ENCODE measurements at regions not wholly inside any gene's neighbourhood (a gene's known extent, or its start where the extent isn't known, plus 50 kb on each side); places are given as distances from the start of the nearest gene placed in this dataset.

DNA sequence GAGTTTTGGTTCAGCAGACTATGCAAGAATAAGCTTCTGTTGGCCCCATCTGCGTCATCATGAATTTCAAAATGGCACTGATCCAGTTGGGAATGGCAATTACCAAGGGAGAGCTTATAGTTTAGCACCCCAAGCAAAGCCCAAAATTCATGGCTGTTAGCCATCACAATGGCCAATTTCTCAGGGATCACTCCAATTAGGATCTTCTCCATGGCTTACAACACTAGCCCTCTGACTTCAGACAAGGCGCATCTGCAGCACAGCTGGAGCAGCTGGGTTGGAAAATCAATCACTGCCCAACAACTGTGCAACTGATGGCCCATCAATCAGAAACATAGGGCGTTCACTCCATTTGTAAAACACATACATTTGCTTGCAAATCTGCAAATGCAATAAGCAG lies 273.6 kb downstream of the SRBD1 start:
- no peak for FAIRE-seq
- DNase-seq (ENCODE audit: insufficient read length, low spot score) = no peak
- TF ChIP-seq PAX5 (IDR thresholded peaks at IDR 0.05; ENCODE audit: insufficient read depth, low read length, severe bottlenecking) = no peak
- no peak for TF ChIP-seq POLR2AphosphoS5 (IDR thresholded peaks at IDR 0.05; ENCODE audit: low read depth, low read length)
- no peak for TF ChIP-seq POLR2A (IDR thresholded peaks at IDR 0.05; ENCODE audit: low read depth, low read length)
- TF ChIP-seq SPI1 (IDR thresholded peaks at IDR 0.05; ENCODE audit: low read depth, low read length) = no peak
- no peak for TF ChIP-seq POU2F2 (IDR thresholded peaks at IDR 0.05; ENCODE audit: low read depth, low read length)
- no peak for TF ChIP-seq TAF1 (IDR thresholded peaks at IDR 0.05; ENCODE audit: low read depth, low read length)

DNA sequence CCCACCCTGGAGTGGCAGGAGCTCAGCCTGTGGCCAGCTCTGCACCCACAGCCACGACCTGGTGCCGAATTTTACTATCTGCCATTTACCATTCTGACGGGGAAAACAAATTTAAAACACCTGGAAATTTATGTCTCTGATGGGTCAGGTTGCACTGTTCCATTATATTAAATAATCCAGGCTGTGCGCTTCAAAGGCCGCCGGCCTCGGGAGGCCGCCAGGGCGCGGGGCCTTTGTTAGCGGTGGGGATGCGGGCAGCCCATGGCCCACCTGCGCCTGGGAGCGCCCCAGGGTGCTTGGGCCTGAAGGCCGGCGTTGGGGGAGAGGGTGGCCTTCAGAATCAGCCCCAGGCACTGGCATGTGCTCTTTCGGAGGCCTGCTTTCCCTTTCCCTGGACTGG lies 276.9 kb downstream of the SRBD1 start:
- DNase-seq (ENCODE audit: insufficient read length, low spot score) (no peak), FAIRE-seq (no peak)
- no peak for TF ChIP-seq POLR2A (IDR thresholded peaks at IDR 0.05; ENCODE audit: low read depth, low read length)
- no peak for TF ChIP-seq SPI1 (IDR thresholded peaks at IDR 0.05; ENCODE audit: low read depth, low read length)
- TF ChIP-seq POLR2AphosphoS5 (IDR thresholded peaks at IDR 0.05; ENCODE audit: low read depth, low read length) = no peak
- TF ChIP-seq POU2F2 (IDR thresholded peaks at IDR 0.05; ENCODE audit: low read depth, low read length) = no peak
- no peak for TF ChIP-seq PAX5 (IDR thresholded peaks at IDR 0.05; ENCODE audit: insufficient read depth, low read length, severe bottlenecking)
- TF ChIP-seq TAF1 (IDR thresholded peaks at IDR 0.05; ENCODE audit: low read depth, low read length) = no peak

DNA sequence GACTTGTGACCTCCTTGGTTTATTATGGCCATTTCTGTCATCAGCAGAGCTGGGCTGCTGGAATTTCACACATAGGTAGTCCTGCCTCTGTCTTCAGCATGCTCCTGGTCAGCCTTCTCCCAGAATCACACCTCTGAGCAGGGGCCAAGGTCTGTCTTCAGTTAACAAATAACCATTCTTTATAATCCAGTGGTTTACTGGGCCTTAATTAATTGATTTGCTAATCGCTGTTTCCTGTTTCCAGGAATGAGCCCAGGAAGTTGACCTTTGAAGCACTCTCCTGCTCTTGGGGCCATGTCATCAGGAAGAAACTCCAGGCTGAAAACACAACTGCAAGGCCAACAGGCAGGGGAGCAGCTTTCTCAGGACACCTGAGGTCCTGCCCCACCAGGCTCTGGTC lies 278.5 kb downstream of the SRBD1 start:
- FAIRE-seq = no peak
- DNase-seq (ENCODE audit: insufficient read length, low spot score) = no peak
- TF ChIP-seq PAX5 (IDR thresholded peaks at IDR 0.05; ENCODE audit: insufficient read depth, low read length, severe bottlenecking) (no peak), POLR2A (IDR thresholded peaks at IDR 0.05; ENCODE audit: low read depth, low read length) (no peak), POLR2AphosphoS5 (IDR thresholded peaks at IDR 0.05; ENCODE audit: low read depth, low read length) (no peak), POU2F2 (IDR thresholded peaks at IDR 0.05; ENCODE audit: low read depth, low read length) (no peak)

- TF ChIP-seq SPI1 (IDR thresholded peaks at IDR 0.05; ENCODE audit: low read depth, low read length) = no peak
- TF ChIP-seq POLR2AphosphoS5 (IDR thresholded peaks at IDR 0.05; ENCODE audit: low read depth, low read length) = no peak
- TF ChIP-seq POU2F2 (IDR thresholded peaks at IDR 0.05; ENCODE audit: low read depth, low read length) = no peak
- TF ChIP-seq POLR2A (IDR thresholded peaks at IDR 0.05; ENCODE audit: low read depth, low read length) = no peak
- no peak for TF ChIP-seq PAX5 (IDR thresholded peaks at IDR 0.05; ENCODE audit: insufficient read depth, low read length, severe bottlenecking)
- no peak for TF ChIP-seq TAF1 (IDR thresholded peaks at IDR 0.05; ENCODE audit: low read depth, low read length)
- DNase-seq (ENCODE audit: insufficient read length, low spot score) = no peak
- no peak for FAIRE-seq
Measured at GRCh38 chr2:45332094-45332493, 279.0 kb downstream of the SRBD1 start.

GRCh38 chr2:45331410-45331786 lies 279.7 kb downstream of the SRBD1 start:
- FAIRE-seq (no peak), DNase-seq (ENCODE audit: insufficient read length, low spot score) (no peak)

DNA sequence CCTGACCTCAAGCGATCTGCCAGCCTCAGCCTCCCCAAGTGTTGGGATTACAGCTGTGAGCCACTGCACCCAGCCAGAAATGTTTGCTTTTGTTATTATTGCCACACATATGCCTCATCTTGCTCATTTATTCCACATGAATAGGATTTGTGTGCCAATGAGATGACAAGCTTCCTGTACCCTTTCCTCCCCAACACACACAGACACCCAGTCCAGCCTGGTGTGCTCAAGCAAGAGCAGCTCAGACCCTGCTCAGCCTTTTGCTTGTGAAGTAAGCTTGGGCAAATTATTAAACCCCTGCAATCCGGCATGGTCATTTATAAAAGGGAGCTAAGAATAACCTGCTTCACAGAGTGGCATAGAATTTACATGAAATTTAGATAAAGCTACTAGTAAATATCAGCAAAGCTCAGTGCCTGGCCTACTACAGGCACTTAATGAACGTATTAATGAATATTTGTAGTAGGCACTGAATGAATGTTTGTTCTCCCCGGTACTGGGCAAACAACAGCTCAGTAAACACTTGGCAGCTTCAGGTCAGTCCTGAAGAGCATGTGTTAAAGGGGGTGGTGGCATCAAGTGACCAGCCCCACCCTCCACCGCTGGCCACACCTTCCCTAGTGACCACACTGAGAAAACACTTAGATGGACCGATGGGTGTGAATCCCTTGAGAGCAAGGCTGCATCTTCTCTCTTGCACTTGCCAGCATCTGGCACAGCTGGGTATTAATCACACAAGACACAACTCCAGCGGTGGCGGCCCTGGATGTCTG lies 280.2 kb downstream of the SRBD1 start:
- no peak for DNase-seq (ENCODE audit: insufficient read length, low spot score)
- TF ChIP-seq PAX5 (IDR thresholded peaks at IDR 0.05; ENCODE audit: insufficient read depth, low read length, severe bottlenecking) (no peak), POU2F2 (IDR thresholded peaks at IDR 0.05; ENCODE audit: low read depth, low read length) (no peak), SPI1 (IDR thresholded peaks at IDR 0.05; ENCODE audit: low read depth, low read length) (no peak), TAF1 (IDR thresholded peaks at IDR 0.05; ENCODE audit: low read depth, low read length) (no peak)
- FAIRE-seq = no peak

More at GRCh38 chr2:45331410-45331786, 279.7 kb downstream of the SRBD1 start:
- TF ChIP-seq TAF1 (IDR thresholded peaks at IDR 0.05; ENCODE audit: low read depth, low read length) (no peak), POU2F2 (IDR thresholded peaks at IDR 0.05; ENCODE audit: low read depth, low read length) (no peak), SPI1 (IDR thresholded peaks at IDR 0.05; ENCODE audit: low read depth, low read length) (no peak), POLR2AphosphoS5 (IDR thresholded peaks at IDR 0.05; ENCODE audit: low read depth, low read length) (no peak), PAX5 (IDR thresholded peaks at IDR 0.05; ENCODE audit: insufficient read depth, low read length, severe bottlenecking) (no peak)

DNA sequence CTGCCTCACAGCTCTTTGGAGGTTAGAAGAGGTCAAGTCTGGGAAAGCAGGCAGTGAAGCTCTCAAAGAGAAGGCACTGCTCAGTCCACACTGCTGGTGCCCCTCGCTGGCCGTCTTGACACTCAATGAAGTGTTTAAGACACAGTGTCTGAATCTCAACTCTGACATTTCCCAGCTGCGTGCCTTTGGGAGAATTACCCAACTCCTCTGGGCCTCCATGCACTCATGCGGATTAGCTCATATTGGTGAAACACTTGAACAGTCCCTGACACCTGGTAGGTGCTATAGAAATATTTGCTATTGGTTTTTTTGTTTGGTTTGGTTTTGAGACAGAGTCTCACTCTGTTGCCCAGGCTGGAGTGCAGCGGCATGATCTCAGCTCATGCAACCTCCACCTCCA lies 281.0 kb downstream of the SRBD1 start:
- FAIRE-seq (no peak), DNase-seq (ENCODE audit: insufficient read length, low spot score) (no peak)
- TF ChIP-seq PAX5 (IDR thresholded peaks at IDR 0.05; ENCODE audit: insufficient read depth, low read length, severe bottlenecking) = no peak
- TF ChIP-seq SPI1 (IDR thresholded peaks at IDR 0.05; ENCODE audit: low read depth, low read length) = no peak
- no peak for TF ChIP-seq TAF1 (IDR thresholded peaks at IDR 0.05; ENCODE audit: low read depth, low read length)
- no peak for TF ChIP-seq POLR2AphosphoS5 (IDR thresholded peaks at IDR 0.05; ENCODE audit: low read depth, low read length)
- TF ChIP-seq POLR2A (IDR thresholded peaks at IDR 0.05; ENCODE audit: low read depth, low read length) = no peak
- TF ChIP-seq POU2F2 (IDR thresholded peaks at IDR 0.05; ENCODE audit: low read depth, low read length) = no peak

DNA sequence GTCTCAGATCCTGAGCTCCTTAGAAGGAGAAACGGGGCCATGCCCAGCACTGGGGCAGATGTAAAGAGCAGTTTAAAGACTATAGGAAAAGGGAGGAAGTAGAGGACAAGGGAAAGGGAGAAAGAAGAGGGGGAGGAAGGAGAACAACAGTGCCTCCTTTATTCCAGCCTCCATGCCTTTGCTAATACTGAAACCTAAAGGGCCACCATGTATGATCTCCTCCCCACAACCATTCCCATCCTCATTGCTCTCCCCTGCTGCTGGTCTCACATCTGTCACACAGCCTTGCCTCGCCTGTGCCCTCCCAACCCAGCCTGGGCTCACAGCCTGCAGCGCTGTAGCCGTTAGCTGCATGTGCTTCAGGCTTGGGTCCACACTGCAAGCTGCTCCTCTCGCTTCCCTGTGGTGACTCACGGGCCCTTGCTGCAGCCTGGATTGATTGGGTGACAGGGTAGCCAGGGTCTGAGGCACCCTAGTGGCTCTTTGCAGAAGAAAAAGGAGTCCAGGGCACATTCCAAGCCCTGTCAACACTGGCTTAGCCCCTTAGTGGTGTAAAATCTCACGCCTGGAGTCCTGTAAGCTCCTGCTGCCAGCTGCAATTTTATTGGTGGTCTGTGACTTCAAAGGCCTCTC lies 281.9 kb downstream of the SRBD1 start:
- DNase-seq (ENCODE audit: insufficient read length, low spot score) (no peak), FAIRE-seq (no peak)
- TF ChIP-seq SPI1 (IDR thresholded peaks at IDR 0.05; ENCODE audit: low read depth, low read length) = no peak
- TF ChIP-seq TAF1 (IDR thresholded peaks at IDR 0.05; ENCODE audit: low read depth, low read length) = no peak

DNA sequence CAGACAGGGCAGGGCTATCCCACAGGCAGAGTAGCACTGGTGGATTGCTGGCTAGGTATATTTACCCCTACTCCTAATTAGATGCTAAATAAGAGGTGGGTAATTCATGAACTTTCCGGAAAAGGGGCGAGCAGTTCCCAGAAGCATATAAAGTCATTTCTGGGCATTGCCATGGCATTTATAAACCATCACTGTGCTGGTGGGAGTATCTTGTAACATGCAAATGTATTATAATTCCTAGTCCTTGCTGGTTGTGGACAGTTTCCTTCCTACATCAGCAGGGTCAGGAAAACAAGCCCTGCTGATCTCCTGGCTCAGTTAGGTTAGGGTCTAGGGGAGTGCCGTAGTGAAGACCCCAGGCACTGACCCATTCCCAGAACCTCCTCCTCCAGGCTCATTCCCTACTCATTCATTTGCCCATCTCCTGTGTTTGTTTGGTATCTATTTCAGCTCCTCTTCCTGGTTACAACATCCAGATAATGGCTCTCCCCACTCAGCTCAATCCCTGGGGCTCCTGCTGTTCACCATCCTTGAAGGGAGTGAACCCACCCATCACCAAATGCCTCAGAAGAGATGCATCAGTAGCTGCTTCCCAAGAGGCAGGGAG lies 282.7 kb downstream of the SRBD1 start:
- FAIRE-seq (no peak), DNase-seq (ENCODE audit: insufficient read length, low spot score) (no peak)
- no peak for TF ChIP-seq TAF1 (IDR thresholded peaks at IDR 0.05; ENCODE audit: low read depth, low read length)
- no peak for TF ChIP-seq SPI1 (IDR thresholded peaks at IDR 0.05; ENCODE audit: low read depth, low read length)
- no peak for TF ChIP-seq POLR2A (IDR thresholded peaks at IDR 0.05; ENCODE audit: low read depth, low read length)
- no peak for TF ChIP-seq PAX5 (IDR thresholded peaks at IDR 0.05; ENCODE audit: insufficient read depth, low read length, severe bottlenecking)
- no peak for TF ChIP-seq POLR2AphosphoS5 (IDR thresholded peaks at IDR 0.05; ENCODE audit: low read depth, low read length)
